K562 (cell line): ENCODE measurements at regions not wholly inside any gene's neighbourhood (a gene's known extent, or its start where the extent isn't known, plus 50 kb on each side); places are given as distances from the start of the nearest gene placed in this dataset.

Experiments used
- HNRNPUL1 ChIP-seq: fragments of 200-400 bp; formaldehyde crosslinking; IDR thresholded peaks from 2 replicates; pipeline ENCODE4 v1.6.1; 2017; ENCODE audit warnings: low read length
- RNF2 ChIP-seq: sonication (generic); IDR thresholded peaks from 2 replicates; pipeline ENCODE4 v1.6.1; 2016
- TGIF2 ChIP-seq: sonication (generic); formaldehyde crosslinking; IDR thresholded peaks from 2 replicates; pipeline ENCODE4 v1.8.1; 2022; ENCODE audit warnings: mild to moderate bottlenecking, missing genetic modification reagents, moderate library complexity
- ZEB2 ChIP-seq: fragments of 450-650 bp; IDR thresholded peaks from 2 replicates; pipeline ENCODE4 v1.6.1; 2016
- TF ChIP-seq, protein P1 (sequence below): fragments of 250-450 bp; sonication (Bioruptor Pico); IDR thresholded peaks from 2 replicates; pipeline ENCODE4 v1.5.0; 2020; ENCODE audit warnings: mild to moderate bottlenecking, borderline replicate concordance
- TF ChIP-seq, protein P2 (sequence below), 3 experiments: IDR thresholded peaks in 2 of 3; conservative IDR thresholded peaks in 1 of 3; 2 replicates each; pipeline ENCODE4 v1.5.1; 2011 to 2012; ENCODE audit warnings: low read length in 3 of 3, mild to moderate bottlenecking in 3 of 3, control low read depth in 2 of 3, improper control_type of control experiment in 1 of 3, inconsistent platforms in 1 of 3, low read depth in 1 of 3, mixed read lengths in 1 of 3, moderate library complexity in 1 of 3; ENCODE audit not compliant: insufficient read depth in 2 of 3
- TF ChIP-seq, protein P3 (sequence below), 2 experiments: fragments of 450-650 bp in 1 of 2; IDR thresholded peaks; 2 replicates each; pipeline ENCODE4 v1.6.1; 2011 to 2017; ENCODE audit warnings: low read depth in 2 of 2, antibody characterized with exemption in 1 of 2, borderline replicate concordance in 1 of 2, low read length in 1 of 2, mild to moderate bottlenecking in 1 of 2, mixed read lengths in 1 of 2; ENCODE audit not compliant: control insufficient read depth in 1 of 2

DNA sequence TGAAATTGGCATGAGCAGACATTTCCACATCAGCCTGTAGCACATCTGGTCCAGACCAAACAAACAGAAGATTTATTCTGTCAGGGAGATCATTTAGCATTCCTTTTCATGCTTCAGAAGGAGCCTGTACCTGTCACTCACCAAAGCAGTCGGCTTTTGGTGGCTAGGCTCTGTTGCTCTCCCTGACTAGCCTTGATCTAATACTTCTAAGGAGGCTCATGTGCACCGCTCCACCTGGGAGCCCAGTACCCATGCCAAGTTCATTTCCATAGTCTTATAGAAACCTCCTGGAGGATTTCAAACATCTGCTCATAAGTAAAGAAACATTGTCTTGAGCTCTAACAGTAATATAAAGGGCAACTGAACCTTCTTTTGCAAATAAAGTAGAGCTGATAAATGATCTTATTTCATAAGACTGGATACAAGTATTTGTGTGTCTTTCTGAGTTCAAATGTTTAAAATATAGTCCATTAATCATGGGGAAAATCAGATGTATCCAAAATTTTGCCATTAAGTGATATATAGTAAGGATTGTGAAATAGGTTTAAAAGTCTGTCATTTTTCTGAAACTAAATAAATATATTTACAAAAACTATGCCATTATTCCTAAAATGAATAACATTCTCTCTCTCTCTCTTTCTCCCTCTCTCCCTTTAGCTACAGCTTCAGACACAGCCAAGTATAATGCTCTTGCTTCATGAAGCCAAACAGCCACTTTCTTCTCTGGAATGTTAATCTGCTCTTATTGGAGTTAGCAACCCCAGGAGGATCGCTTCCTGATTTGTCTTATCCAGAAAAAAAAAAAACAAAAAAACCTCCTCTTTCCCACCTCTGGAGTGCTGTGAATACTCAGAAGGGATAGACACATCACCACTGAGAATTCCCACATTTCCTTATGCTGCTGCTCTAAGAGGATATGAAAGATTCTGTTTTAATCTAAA is 192.7 kb upstream of the TFAP2D start:
- TF ChIP-seq, protein P1, sequence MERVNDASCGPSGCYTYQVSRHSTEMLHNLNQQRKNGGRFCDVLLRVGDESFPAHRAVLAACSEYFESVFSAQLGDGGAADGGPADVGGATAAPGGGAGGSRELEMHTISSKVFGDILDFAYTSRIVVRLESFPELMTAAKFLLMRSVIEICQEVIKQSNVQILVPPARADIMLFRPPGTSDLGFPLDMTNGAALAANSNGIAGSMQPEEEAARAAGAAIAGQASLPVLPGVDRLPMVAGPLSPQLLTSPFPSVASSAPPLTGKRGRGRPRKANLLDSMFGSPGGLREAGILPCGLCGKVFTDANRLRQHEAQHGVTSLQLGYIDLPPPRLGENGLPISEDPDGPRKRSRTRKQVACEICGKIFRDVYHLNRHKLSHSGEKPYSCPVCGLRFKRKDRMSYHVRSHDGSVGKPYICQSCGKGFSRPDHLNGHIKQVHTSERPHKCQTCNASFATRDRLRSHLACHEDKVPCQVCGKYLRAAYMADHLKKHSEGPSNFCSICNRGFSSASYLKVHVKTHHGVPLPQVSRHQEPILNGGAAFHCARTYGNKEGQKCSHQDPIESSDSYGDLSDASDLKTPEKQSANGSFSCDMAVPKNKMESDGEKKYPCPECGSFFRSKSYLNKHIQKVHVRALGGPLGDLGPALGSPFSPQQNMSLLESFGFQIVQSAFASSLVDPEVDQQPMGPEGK (CRISPR knock-in tag), result no peak
- TF ChIP-seq, protein P2, sequence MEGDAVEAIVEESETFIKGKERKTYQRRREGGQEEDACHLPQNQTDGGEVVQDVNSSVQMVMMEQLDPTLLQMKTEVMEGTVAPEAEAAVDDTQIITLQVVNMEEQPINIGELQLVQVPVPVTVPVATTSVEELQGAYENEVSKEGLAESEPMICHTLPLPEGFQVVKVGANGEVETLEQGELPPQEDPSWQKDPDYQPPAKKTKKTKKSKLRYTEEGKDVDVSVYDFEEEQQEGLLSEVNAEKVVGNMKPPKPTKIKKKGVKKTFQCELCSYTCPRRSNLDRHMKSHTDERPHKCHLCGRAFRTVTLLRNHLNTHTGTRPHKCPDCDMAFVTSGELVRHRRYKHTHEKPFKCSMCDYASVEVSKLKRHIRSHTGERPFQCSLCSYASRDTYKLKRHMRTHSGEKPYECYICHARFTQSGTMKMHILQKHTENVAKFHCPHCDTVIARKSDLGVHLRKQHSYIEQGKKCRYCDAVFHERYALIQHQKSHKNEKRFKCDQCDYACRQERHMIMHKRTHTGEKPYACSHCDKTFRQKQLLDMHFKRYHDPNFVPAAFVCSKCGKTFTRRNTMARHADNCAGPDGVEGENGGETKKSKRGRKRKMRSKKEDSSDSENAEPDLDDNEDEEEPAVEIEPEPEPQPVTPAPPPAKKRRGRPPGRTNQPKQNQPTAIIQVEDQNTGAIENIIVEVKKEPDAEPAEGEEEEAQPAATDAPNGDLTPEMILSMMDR (IDR thresholded peaks at IDR 0.05 in 2 of 3, conservative IDR thresholded peaks at IDR 0.05 in 1 of 3; ENCODE audit: insufficient read depth in 2 of 3, low read depth in 1 of 3, low read length in 3 of 3), result no peak
- TF ChIP-seq HNRNPUL1, result no peak
- no peak for TF ChIP-seq RNF2
- TF ChIP-seq ZEB2, result no peak
- TF ChIP-seq TGIF2 (CRISPR knock-in tag), result no peak
- TF ChIP-seq, protein P3, sequence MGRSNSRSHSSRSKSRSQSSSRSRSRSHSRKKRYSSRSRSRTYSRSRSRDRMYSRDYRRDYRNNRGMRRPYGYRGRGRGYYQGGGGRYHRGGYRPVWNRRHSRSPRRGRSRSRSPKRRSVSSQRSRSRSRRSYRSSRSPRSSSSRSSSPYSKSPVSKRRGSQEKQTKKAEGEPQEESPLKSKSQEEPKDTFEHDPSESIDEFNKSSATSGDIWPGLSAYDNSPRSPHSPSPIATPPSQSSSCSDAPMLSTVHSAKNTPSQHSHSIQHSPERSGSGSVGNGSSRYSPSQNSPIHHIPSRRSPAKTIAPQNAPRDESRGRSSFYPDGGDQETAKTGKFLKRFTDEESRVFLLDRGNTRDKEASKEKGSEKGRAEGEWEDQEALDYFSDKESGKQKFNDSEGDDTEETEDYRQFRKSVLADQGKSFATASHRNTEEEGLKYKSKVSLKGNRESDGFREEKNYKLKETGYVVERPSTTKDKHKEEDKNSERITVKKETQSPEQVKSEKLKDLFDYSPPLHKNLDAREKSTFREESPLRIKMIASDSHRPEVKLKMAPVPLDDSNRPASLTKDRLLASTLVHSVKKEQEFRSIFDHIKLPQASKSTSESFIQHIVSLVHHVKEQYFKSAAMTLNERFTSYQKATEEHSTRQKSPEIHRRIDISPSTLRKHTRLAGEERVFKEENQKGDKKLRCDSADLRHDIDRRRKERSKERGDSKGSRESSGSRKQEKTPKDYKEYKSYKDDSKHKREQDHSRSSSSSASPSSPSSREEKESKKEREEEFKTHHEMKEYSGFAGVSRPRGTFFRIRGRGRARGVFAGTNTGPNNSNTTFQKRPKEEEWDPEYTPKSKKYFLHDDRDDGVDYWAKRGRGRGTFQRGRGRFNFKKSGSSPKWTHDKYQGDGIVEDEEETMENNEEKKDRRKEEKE (IDR thresholded peaks at IDR 0.05; ENCODE audit: borderline replicate concordance in 1 of 2, control insufficient read depth in 1 of 2, low read depth in 2 of 2, low read length in 1 of 2), result no peak
